NCI-H524 treated with DMSO at 0.1 percent for 48 hours (cell line): ENCODE measurements at regions not wholly inside any gene's neighbourhood (a gene's known extent, or its start where the extent isn't known, plus 50 kb on each side); places are given as distances from the start of the nearest gene placed in this dataset.

Source experiments
- DNase-seq: peaks from one replicate; lab custom pipeline; 2025; lab: John Stamatoyannopoulos, UW

GRCh38 chr12:46468160-46468559 is 95.6 kb upstream of the SLC38A2 start:
- no peak for DNase-seq

- no peak for DNase-seq
These were observed 92.7 kb upstream of the SLC38A2 start for GRCh38 chr12:46465307-46465706.

GRCh38 chr12:46464863-46465262 is 92.3 kb upstream of the SLC38A2 start:
- DNase-seq, result no peak

- no peak for DNase-seq
These were observed 90.2 kb upstream of the SLC38A2 start for GRCh38 chr12:46462641-46463355.

- DNase-seq, result no peak
These were observed 89.5 kb upstream of the SLC38A2 start for GRCh38 chr12:46461907-46462640.

- DNase-seq, result no peak
These were observed 88.9 kb upstream of the SLC38A2 start for GRCh38 chr12:46461459-46461858.

- DNase-seq, result no peak
These were observed 88.2 kb upstream of the SLC38A2 start for GRCh38 chr12:46460682-46461210.

GRCh38 chr12:46459861-46460545 is 87.4 kb upstream of the SLC38A2 start:
- DNase-seq, result no peak

- DNase-seq, result no peak
These were observed 86.5 kb upstream of the SLC38A2 start for GRCh38 chr12:46459111-46459510.

- DNase-seq, result no peak
These were observed 86.0 kb upstream of the SLC38A2 start for GRCh38 chr12:46458500-46459102.

GRCh38 chr12:46457958-46458357 is 85.4 kb upstream of the SLC38A2 start:
- no peak for DNase-seq

GRCh38 chr12:46456356-46457334 is 84.1 kb upstream of the SLC38A2 start:
- no peak for DNase-seq

- DNase-seq, result no peak
These were observed 83.2 kb upstream of the SLC38A2 start for GRCh38 chr12:46455648-46456352.

- DNase-seq, result no peak
These were observed 82.4 kb upstream of the SLC38A2 start for GRCh38 chr12:46454981-46455380.

GRCh38 chr12:46453428-46453827 is 80.9 kb upstream of the SLC38A2 start:
- DNase-seq, result no peak

GRCh38 chr12:46452776-46453175 is 80.2 kb upstream of the SLC38A2 start:
- DNase-seq, result no peak

GRCh38 chr12:46452061-46452615 is 79.6 kb upstream of the SLC38A2 start:
- DNase-seq, result no peak

- DNase-seq, result no peak
These were observed 78.9 kb upstream of the SLC38A2 start for GRCh38 chr12:46451276-46452021.

- DNase-seq, result no peak
These were observed 77.7 kb upstream of the SLC38A2 start for GRCh38 chr12:46450279-46450748.
